NOMO-1 treated with dmso at 0.1 percent for 144 hours (cell line): ENCODE measurements at regions not wholly inside any gene's neighbourhood (a gene's known extent, or its start where the extent isn't known, plus 50 kb on each side); places are given as distances from the start of the nearest gene placed in this dataset.
"Not testable (repeated sequence)": the region's sequence is repeated elsewhere in the genome, so short reads cannot be mapped to it uniquely, and the experiment has no call there.

Source experiments
- DNase-seq: peaks from one replicate; lab custom pipeline; 2025; ENCODE audit not compliant: unreplicated experiment; lab: John Stamatoyannopoulos, UW

DNA sequence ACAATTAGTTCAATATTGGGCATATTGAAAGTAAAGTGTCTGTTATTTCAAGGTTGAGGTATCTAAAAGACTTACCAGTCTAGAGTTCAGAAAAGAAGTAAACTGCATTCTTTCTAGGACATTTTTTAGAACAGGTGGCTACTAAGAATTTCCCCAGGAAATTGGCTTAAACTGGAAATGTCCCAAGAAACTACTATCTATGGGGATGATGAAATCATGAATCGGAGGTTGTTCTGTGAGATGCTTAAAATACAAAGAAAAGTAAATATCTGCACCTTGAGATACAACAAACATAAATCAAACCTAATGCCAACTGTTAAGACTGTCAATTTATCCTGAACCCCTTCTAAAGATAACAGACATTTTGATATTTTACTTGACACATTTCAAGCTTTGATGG is 226.5 kb upstream of the NREP start:
- no peak for DNase-seq

DNA sequence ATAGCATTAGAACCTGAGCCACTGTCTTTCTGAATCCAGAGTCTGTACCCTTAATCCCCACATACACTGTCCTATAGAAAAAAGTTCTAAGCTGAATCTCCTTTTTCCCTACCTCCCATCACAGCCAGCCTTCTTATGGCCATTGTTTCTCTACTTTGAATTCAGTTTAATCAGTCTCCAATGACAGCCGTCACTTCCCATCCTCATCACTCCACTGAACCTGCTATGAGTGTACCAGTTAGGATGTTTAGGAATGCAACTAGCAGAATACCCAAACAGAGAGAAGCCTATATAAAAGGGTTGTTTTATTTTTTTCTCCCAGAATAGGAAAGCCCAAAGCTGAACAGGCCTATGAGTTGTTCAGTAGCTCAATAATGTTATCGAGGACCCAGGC is 220.4 kb upstream of the NREP start:
- DNase-seq = no peak

DNA sequence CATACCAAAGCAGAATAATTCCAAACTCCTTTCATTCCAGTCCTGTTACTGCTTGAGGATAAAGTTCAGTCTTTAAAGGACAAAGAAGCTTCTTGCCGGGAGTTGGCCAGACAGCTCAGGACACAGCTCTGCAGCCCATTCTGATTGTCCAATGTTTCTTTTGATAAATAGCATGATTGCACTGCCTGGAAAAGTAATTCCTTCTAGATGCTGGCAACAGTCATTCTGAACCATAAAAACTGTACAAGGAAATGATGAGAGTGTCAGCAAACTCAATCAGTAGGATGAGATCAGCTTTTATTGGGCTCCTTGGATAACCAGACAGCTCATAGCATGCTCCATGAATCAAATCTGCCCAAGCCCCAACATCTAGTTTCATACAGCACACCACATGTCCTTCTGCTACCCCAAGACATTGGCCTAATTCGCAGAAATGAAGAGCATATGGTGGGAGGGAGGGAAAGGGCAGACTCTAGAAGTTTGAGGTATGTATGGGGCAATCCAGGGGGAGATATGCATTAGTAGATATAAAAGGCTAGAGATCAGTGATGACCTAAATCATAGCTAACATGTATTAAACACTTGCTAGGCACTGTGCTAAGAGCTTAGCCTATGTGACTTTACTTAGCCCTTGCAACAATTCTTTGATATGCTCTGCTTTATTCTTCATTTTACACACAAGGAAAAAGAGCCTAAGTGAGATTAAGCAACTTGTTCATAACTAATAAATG is 219.9 kb upstream of the NREP start:
- DNase-seq = no peak

DNA sequence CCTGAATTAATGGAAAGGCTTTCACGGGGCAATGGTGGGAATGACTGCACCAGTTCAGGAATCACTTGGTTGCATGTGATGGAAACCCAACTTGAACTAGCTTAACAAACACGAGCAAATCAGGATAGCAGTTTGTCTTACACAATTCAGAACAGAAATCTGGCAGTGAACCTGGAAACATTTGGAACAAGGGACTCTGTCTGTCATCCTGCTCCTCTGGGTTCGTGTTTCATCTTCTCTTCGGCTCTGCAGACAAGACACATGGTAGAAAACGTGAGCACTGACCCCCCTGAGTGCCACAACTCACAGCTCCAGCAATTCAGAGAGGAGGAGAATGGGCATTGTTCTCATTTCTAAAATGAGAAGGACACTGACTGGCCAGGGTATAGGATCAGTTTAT is 218.1 kb upstream of the NREP start:
- no peak for DNase-seq

DNA sequence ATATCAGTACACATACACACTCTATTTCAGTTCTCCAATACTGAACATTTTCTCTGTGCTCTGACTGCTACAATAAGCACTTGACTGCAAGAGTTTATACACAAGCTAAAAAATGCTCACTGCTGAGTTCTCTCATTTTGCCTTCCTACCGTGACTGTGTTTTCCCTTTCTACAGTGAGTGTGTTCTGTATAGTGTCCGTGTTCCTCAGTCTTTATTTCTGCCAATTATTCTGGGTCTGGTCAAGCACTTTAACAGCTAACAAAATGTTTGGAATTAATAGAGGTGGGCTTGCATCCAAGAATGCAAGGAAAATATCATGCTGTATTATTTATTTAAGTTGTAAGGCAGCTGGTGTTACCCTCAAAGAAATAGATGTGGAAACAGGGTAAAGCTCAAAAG is 217.0 kb upstream of the NREP start:
- no peak for DNase-seq

DNA sequence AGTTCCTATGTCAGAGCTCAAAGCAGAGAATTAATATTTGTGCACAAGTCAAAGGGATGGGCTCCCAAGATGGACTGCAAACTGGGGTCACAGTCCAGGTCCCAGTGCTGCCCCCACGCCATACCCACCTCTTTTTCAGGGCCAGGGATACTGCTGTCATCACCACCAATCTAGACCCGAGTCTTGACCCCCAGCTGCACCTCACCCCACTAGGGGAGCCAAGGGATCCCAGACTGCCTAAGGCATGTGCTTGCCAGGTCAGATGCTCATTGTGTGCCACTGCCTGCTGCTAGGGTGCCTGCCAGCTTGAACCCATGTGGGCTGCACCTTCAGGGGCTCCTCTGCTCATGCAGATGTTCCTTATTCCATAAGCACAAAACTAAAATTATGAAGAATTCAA is 215.6 kb upstream of the NREP start:
- DNase-seq = no peak

DNA sequence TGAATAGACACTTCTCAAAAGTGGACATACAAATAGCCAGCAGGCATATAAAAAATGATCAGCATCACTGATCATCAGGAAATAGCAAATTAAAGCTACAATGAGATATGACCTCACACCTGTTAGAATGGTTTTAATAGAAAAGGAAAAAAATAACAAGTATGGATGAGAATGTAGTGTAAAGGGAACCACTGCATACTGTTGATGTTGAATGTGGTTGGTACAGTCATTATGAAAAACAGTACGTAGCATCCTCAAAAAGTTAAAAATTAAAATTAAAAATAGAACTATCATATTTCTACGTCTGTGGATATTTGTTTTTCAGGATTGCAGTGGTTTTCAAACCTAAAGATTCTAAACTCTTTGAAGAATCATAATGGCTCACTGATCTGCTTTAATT is 215.1 kb upstream of the NREP start:
- no peak for DNase-seq

DNA sequence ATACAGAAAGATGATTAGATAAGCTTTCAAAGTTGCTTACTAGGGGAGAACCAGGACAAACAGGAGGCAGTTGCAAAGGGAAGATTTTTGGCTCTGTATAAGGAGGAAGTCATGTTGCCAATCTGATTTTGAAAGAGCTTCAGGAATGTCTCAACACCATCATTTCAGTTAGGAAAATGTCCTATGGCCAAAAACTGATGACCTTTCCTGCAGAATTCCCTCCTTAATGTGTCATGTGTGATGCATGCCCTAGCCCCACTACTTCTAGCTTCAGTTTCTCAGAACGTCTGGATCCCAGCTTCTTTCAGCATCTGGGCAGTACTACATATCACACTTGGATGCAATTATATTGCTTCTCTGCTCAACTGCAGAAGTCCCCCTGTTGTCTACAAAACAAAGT is 211.5 kb upstream of the NREP start:
- DNase-seq = no peak

DNA sequence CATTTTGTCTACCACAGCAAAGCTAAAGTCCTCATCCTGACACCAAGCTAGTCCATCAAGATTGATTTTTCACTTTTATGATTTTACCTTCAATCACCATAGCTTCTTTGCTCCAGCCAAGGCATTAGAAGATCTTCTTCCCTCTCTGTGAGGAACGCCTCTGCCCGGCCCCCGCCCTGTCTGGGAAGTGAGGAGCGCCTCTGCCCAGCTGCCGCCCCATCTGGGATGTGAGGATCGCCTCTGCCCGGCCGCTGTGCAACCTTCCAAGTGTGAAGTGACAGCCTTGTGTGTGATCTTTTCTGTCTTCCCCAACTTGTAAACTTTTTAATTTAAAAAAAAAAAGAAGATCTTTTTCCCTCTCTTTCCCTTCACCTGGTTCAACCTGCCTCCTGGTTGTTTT is 210.5 kb upstream of the NREP start:
- DNase-seq = no peak

DNA sequence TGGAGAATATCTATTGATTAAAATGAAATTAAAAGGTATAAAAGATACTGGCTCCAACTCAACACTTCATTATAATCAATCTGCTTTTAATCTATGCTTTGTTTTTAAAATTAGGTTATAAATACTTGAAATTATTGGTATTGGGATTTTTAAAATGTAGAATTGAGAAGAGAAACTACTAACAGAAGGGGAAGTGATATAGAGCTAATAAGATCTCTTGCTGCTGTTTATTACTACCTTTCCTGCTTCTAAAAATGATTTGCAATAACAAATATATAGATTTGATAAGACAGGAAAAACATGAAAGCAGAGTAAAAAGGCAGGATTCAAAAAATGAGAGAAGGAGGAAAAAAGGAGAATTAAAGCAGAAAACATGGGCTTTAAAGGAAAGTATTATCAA is 209.3 kb upstream of the NREP start:
- no peak for DNase-seq

DNA sequence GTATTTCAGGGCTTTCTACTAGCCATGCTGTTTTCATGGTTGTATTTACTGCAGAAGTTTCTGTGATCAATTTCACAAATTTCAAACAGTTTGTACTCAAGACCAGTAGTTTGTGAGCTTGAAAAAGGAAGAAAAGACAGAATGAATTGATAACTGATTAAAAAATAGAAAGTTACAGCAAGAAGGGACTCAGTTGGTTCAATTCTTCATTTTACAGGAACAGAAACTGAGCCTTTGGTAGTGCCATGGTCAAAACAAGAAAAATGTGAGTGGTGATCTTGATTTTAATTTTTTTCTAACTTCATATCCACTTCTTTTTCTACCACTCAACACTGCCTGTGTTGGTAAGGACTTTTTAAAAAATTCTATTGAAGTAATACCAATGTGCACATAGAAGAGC is 206.6 kb upstream of the NREP start:
- DNase-seq = no peak

DNA sequence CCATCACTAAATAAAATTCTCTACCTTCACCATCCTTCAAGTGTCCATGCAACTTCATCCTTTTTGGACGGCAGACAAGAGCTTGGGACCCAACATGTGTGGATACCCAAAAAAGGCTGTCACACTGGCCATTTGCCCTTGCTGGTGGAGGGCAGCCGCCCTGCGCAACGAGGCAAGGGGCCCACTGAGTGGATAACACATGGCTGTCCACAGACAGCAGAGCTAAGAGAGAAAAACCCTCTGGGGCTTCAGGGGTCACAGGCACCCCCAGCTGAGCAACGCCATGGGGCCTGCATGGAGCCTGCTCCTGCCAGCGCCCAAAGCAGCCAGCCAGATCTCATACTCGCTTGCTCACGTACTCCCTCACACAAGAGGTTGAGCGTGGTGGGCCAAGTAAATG is 205.9 kb upstream of the NREP start:
- DNase-seq = no peak

DNA sequence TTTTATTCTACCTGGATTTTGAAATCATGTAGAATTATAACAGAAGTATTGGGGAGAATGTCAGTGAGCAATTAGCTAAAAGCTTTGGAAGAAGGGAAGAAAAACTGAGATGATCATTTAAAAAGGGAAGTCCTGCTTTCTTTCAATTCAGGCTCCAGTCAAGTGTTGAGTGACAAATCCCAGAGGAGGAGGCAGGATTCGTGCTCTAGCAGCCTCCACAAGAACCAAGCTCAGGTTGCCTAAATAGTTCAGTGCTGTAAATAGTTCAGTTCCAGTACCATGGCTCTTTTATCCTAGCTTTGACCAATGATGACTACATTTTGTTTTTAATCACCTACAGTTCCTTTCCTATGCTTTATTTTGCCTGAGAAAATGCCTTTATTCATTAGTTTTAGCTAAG is 204.9 kb upstream of the NREP start:
- no peak for DNase-seq

DNA sequence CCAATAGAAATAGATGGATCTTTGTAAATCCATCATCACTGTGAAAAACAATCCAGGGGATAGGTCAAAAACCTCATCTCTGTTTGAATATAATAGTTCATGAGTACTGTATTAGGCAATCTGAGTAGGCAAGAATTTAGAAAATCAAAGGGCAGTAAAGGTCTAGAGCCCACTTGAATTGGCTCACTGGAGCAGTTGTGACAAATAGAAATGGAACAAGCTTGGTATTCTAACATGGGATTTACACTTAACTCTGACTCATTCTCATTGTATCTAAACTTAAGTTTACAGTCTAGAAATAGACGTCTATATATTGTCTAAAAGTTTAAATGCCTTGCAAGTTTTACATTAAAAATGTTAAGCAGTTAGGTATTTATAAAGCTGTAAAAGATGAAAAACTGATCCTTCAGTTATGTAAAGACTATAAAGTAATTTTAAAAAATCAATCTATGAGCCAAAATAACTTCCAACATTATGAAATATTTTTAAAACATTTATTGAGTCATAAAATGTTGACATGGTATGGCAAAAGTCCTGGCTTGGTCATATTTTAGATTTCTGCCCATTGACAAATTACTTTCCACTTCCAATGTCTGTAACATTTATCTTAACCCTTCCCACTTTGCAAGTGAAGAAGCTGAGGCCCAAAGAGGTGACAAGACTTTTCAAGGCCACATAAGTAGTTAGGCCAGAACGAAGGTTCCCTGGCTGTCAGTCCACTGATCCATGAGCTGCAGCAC is 203.7 kb upstream of the NREP start:
- no peak for DNase-seq

DNA sequence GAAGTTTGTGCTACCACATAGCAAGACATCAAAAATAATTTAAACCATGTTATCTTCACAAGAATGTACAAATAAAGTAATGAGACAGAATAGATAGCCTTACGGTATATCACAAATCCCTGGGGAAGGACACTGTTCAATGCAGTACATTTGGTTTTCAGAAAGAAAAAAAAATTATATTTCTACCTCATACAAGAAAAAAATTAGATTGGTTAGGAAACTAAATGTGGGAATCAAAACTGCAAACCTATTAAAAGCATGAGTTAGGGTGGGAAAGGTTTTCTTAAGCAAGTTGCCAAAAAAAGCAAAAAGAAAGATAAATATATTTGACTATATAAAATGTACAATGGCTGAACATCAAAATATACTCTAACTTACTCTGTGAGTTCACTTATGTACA is 201.9 kb upstream of the NREP start:
- no peak for DNase-seq

DNA sequence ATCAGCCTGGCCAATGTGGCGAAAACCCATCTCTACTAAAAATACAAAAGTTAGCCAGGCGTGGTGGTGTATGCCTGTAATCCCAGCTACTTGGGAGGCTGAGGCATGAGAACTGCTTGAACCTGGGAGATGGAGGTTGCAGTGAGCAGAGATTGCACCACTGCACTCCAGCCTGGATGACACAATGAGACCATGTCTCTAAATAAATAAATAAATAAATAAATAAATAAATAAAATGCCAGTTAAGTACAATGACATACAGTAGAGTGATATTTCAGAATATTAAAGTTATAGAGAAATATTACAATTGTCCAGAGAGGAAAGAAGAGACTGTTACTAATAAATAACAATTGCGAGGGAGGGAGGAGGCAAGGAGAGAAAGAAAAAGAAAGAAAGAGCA is 199.8 kb upstream of the NREP start:
- not testable (repeated sequence) for DNase-seq

DNA sequence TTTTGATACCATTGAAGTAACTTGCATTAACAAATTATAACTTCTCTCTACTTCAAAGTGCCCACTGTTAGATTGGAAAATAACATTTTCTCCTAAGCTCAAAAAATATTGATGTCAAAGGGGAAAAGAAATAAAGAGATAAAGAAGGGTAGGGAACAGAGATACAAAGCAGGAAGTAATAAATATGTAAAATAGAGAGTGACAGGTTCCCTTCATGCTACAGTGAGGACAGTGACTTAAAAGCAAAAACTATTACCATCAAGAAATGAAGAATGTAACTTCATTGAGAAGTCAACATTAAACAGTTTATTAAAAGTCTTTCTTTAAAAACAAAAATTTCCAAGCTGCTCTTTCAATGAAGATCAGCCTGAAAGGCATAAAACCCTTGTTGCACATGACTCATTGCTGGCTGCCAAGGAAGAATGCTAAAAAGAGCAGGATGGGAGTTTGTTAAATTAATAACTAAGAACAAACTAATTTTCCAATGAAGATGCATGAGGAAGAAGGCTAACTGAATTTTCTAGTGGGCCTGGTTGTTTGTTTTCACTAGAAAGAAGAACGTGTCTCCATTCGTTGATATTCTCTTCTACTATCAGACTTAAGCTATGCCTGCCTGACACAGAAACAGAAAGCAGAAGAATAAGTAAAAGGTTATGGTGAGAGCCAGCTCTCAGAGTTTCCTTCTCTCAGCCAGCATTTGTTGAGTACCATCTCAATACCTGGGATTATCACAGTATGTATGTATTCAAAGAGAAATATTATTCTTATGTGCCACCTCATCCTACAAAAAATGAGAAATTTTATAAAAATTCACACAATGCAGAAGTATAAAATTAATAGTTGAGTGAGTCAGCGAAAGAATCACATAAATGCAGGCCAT is 197.8 kb upstream of the NREP start:
- no peak for DNase-seq

DNA sequence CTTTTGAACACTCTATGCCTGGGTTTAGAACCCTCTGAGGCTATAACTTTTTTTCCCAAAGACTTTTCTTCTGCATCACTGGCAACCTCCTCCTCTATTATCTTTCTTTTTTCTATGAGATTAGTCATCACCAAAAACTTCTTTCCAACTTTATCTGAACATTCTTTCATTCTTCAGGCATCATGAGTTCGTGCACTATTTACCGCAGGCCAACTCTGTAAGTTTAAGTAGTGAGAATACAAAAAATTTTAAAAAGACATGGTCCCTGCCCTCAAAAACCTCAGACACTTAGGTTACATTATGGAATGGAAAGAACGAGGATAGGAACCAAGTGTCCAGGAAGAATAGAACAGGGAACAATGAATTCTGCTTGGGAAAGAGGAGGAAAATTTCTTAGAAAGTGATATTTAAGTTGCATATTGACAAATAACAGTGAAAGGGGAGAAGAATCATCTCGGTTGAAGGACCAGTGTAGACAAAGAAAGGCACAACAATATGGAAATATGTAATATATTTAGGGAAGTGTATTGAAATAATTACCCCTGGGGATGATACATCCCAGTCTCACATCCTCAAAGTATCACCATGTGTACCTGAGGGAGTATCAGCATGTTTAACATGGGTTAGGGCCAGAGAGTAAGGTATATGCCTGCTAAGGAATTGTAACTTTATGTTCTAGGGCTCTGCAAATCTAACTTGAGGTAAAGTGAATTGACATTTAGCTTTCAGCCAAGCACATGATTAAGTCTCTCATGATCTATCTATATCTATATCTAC is 196.5 kb upstream of the NREP start:
- no peak for DNase-seq

DNA sequence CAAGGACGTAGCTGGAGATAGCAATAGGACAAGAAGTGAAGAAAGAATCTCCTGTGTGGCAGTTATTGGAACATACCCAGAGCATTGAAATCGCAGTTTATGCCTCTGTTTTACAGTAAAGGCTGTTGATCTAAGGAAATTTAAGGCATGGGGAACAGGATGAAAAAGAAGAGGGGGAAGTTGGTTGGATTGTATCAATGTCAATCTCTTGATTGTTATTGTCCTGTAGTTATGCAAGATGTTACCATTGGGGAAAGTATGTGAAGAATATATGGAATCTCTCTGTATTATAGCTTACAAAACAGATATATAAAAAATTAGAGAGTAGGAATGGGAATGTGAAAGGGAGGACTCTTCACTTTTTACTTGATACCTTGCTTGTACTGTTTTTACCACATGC is 195.6 kb upstream of the NREP start:
- no peak for DNase-seq

DNA sequence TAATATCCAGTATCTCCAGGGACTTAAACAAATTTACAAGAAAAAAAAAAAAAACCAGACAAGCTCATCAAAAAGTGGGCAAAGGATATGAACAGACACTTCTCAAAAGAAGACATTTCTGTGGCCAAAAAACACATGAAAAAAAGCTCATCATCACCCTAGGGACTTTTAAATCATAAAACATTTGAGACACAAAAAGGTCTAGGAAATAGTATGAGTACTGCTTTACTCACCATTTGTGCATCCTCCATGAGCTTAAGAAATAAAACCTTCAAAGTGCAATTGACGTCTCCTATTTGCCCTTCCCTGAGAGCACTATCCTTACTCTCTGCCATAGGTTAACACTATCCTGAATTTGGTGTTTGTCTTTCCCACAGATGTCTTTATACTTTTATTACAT is 193.7 kb upstream of the NREP start:
- no peak for DNase-seq
